ENCODE measurements at regions not wholly inside any gene's neighbourhood (a gene's known extent, or its start where the extent isn't known, plus 50 kb on each side); places are given as distances from the start of the nearest gene placed in this dataset.

GRCh38 chrX:9324676-9325075 lies 140.2 kb upstream of the TBL1X start:
- no peak overlapping the region for H3K27ac Mint-ChIP-seq
- peaks cover 2% of the 10 kb centered on the region for H3K27me3 Mint-ChIP-seq (ENCODE audit: insufficient read depth, low read depth, poor library complexity)
- Histone ChIP-seq H3K4me2 (no peak overlapping the region), H3K27me3 (ENCODE audit: insufficient read depth) (no peaks in the 10 kb centered on the region), H3K4me3 (no peak overlapping the region), H3K79me2 (replicated peaks; ENCODE audit: insufficient read depth) (no peaks in the 10 kb centered on the region), H3K9me2 (ENCODE audit: insufficient read depth) (no peaks in the 10 kb centered on the region), H3K27ac (ENCODE audit: low read depth) (no peak overlapping the region), H3K4me1 (ENCODE audit: insufficient read depth) (no peaks in the 10 kb centered on the region), H3F3A (replicated peaks; ENCODE audit: low read depth) (no peaks in the 10 kb centered on the region), H2AFZ (no peak overlapping the region), H3K36me3 (ENCODE audit: insufficient read depth) (no peaks in the 10 kb centered on the region), H4K20me1 (replicated peaks; ENCODE audit: insufficient read depth) (no peaks in the 10 kb centered on the region)
- TF ChIP-seq EZH2phosphoT487 (IDR thresholded peaks at IDR 0.05; ENCODE audit: unreplicated experiment) (no peak), CREB1 (CRISPR knock-in tag; IDR thresholded peaks at IDR 0.05; ENCODE audit: low read depth) (no peak), ZNF331 (CRISPR knock-in tag; IDR thresholded peaks at IDR 0.05; ENCODE audit: low read depth) (no peak), REST (IDR thresholded peaks at IDR 0.05; ENCODE audit: unreplicated experiment) (no peak), EZH2 (IDR thresholded peaks at IDR 0.05; ENCODE audit: low read depth, unreplicated experiment) (no peak), STAT1 (IDR thresholded peaks at IDR 0.05; ENCODE audit: unreplicated experiment) (no peak), NANOG (IDR thresholded peaks at IDR 0.05; ENCODE audit: borderline replicate concordance) (no peak), POLR2AphosphoS5 (IDR thresholded peaks at IDR 0.05; ENCODE audit: low read depth) (no peak), ZNF114 (CRISPR knock-in tag; IDR thresholded peaks at IDR 0.05) (no peak), CTCF (conservative IDR thresholded peaks at IDR 0.05; ENCODE audit: low read depth in 2 of 2) (no peak), ETS1 (IDR thresholded peaks at IDR 0.05) (no peak)
- no peaks in the 10 kb centered on the region for H3K36me3 Mint-ChIP-seq (ENCODE audit: low read depth)
- no peaks in the 10 kb centered on the region for H3K9me3 Mint-ChIP-seq
- H3K4me1 Mint-ChIP-seq, result no peaks in the 10 kb centered on the region
- ATAC-seq, result no peak
- no peak overlapping the region for H3K4me3 Mint-ChIP-seq
- no peak for DNase-seq (ENCODE audit: low spot score)

All from GM23338 (cell line).